ENCODE measurements at regions not wholly inside any gene's neighbourhood (a gene's known extent, or its start where the extent isn't known, plus 50 kb on each side); places are given as distances from the start of the nearest gene placed in this dataset.

DNA sequence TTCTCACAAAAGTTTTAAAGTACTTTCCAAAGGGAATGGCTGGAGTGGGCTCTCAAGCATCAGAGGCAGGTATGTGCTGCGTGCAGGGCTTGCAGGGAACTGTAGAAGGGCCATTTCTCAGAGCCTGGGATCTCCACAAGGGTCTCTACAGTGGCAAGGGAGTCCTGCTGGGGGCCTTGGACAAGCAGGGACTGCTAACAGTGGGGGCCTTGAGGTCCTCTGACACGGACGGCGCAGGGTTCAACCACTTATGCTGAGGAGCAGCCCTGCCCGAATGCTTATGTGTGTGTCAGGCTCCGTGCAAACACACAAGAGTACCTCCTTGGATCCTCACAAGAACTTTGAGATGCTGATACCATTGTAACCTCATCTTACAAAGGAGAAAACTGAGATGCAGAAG, 342.1 kb upstream of the COBL start:
- TF ChIP-seq FOXM1 (IDR thresholded peaks at IDR 0.05; ENCODE audit: borderline replicate concordance): no peak
- no peak for TF ChIP-seq SP1 (IDR thresholded peaks at IDR 0.05)
- TF ChIP-seq L3MBTL2 (conservative IDR thresholded peaks at IDR 0.05): no peak
- no peak for TF ChIP-seq ELF4 (IDR thresholded peaks at IDR 0.05)
- TF ChIP-seq BHLHE40 (IDR thresholded peaks at IDR 0.05; ENCODE audit: borderline replicate concordance): no peak
- no peak for TF ChIP-seq TARDBP (IDR thresholded peaks at IDR 0.05)
- TF ChIP-seq SUZ12 (IDR thresholded peaks at IDR 0.05): no peak

All from HEK293T (cell line).